ENCODE measurements at regions not wholly inside any gene's neighbourhood (a gene's known extent, or its start where the extent isn't known, plus 50 kb on each side); places are given as distances from the start of the nearest gene placed in this dataset.

DNA sequence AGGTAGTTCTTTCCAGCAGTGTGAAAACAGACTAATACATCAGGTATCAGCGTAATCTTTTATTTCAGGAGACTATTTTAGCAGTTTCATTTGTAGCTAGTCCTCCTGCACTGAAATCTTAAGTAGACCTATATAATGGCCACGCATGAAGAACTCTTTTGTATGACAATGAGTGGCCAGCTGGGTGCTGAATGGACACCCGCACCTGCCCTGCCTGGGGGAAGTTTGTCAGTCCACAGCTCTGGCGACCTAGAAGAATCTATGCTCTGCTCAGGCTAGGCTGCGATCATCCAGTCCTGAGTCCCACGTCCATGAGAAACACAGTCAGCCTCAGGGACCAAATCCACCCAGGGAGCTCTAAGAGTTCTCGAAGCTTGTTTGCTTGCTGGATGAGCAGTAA is 709.2 kb upstream of the ID2 start:
- TF ChIP-seq, protein P1, sequence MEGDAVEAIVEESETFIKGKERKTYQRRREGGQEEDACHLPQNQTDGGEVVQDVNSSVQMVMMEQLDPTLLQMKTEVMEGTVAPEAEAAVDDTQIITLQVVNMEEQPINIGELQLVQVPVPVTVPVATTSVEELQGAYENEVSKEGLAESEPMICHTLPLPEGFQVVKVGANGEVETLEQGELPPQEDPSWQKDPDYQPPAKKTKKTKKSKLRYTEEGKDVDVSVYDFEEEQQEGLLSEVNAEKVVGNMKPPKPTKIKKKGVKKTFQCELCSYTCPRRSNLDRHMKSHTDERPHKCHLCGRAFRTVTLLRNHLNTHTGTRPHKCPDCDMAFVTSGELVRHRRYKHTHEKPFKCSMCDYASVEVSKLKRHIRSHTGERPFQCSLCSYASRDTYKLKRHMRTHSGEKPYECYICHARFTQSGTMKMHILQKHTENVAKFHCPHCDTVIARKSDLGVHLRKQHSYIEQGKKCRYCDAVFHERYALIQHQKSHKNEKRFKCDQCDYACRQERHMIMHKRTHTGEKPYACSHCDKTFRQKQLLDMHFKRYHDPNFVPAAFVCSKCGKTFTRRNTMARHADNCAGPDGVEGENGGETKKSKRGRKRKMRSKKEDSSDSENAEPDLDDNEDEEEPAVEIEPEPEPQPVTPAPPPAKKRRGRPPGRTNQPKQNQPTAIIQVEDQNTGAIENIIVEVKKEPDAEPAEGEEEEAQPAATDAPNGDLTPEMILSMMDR (conservative IDR thresholded peaks at IDR 0.05), result no peak
- H3K4me1 ChIP-seq (ENCODE audit: insufficient read depth, low read length), result peaks cover 4% of the 10 kb centered on the region; the same call in 1 of the 2 replicates
- WGBS (ENCODE audit: extremely low coverage, insufficient read length, low lambda C conversion rate), result no CpG with 5 or more reads among the region's 7 CpGs
- no peaks in the 10 kb centered on the region for H3K9me3 ChIP-seq (ENCODE audit: control insufficient read depth, low read depth, low read length)
- no peaks in the 10 kb centered on the region for H3K79me1 ChIP-seq (ENCODE audit: insufficient read depth, low read depth, low read length, poor library complexity, severe bottlenecking)
- no peak overlapping the region for H3K14ac ChIP-seq (ENCODE audit: insufficient read depth, low read length)
- H2BK20ac ChIP-seq (ENCODE audit: low read depth, low read length, poor library complexity, severe bottlenecking), result no peak overlapping the region
- no peaks in the 10 kb centered on the region for H3K27me3 ChIP-seq (ENCODE audit: insufficient read depth, low read length)
- H3K4me3 Mint-ChIP-seq, result no peak overlapping the region
- peak overlapping the region in 1 of 3 experiments; percentile 29; a peak in 3 of 7 replicates for H3K27ac Mint-ChIP-seq
- no peak overlapping the region for H3K56ac ChIP-seq (ENCODE audit: insufficient read length, low read depth, low read length)
- no peaks in the 10 kb centered on the region for H3K79me2 ChIP-seq (ENCODE audit: insufficient read depth, low read length)
- no peaks in the 10 kb centered on the region for H3K23me2 ChIP-seq (ENCODE audit: insufficient read length, low read depth, low read length, poor library complexity, severe bottlenecking)
- no peak overlapping the region for H4K8ac ChIP-seq (replicated peaks; ENCODE audit: insufficient read length, low read depth, low read length)
- DNase-seq, result peak; percentile 52
- H3K23ac ChIP-seq (ENCODE audit: insufficient read length, low read depth, low read length), result no peak overlapping the region
- H4K20me1 ChIP-seq (ENCODE audit: control insufficient read depth, insufficient read depth, insufficient read length), result no peaks in the 10 kb centered on the region
- H2BK120ac ChIP-seq (ENCODE audit: low read depth, low read length, poor library complexity, severe bottlenecking), result no peak overlapping the region
- H4K5ac ChIP-seq (ENCODE audit: insufficient read length, low read depth, low read length), result no peak overlapping the region
- H4K91ac ChIP-seq (ENCODE audit: insufficient read length, low read depth, low read length), result no peak overlapping the region
- no peak overlapping the region for H2BK15ac ChIP-seq (ENCODE audit: low read depth, low read length)
- no peak overlapping the region for H2BK5ac ChIP-seq (ENCODE audit: insufficient read length, low read length)
- peaks cover 14 to 21% of the 10 kb centered on the region in 2 experiments for H3K4me1 Mint-ChIP-seq
- H3K9me3 Mint-ChIP-seq, result no peaks in the 10 kb centered on the region
- H3K27me3 Mint-ChIP-seq (ENCODE audit: low read depth), result peaks cover 3% of the 10 kb centered on the region
- H3K4me2 ChIP-seq (ENCODE audit: insufficient read depth, insufficient read length, low read length), result no peak overlapping the region
- no peak overlapping the region for H3K18ac ChIP-seq (ENCODE audit: insufficient read length, low read depth, low read length)
- no peak overlapping the region for H2AFZ ChIP-seq (ENCODE audit: low read length)
- H3K27ac ChIP-seq (ENCODE audit: insufficient read length, low read depth, low read length), result no peak overlapping the region
- H2AK5ac ChIP-seq (ENCODE audit: insufficient read length, low read length), result no peak overlapping the region
- H3K4ac ChIP-seq (ENCODE audit: low read depth, low read length), result no peak overlapping the region
- H2BK12ac ChIP-seq (ENCODE audit: insufficient read length, low read depth, low read length), result no peak overlapping the region
- H3T11ph ChIP-seq (ENCODE audit: low read length), result no peak overlapping the region
- no peaks in the 10 kb centered on the region for H3K36me3 Mint-ChIP-seq (ENCODE audit: insufficient read depth in 1 of 3, low read depth in 3 of 3)
- H3K9ac ChIP-seq (ENCODE audit: extremely low read depth, insufficient read length, low read length), result no peak overlapping the region

Data from H9 (cell line).